Astrocyte of the cerebellum (primary cell): ENCODE measurements at regions not wholly inside any gene's neighbourhood (a gene's known extent, or its start where the extent isn't known, plus 50 kb on each side); places are given as distances from the start of the nearest gene placed in this dataset.
"Not testable (repeated sequence)": the region's sequence is repeated elsewhere in the genome, so short reads cannot be mapped to it uniquely, and the experiment has no call there.

Experiments
- DNase-seq: peaks from one replicate; pipeline ENCODE4 v3.0.0-alpha.2; 2011; ENCODE audit warnings: low read depth
- H3K4me3 ChIP-seq: 2 replicates; pipeline ENCODE4 v1.5.1; 2011; ENCODE audit warnings: mild to moderate bottlenecking, low read depth, low read length, moderate library complexity
- CTCF ChIP-seq: IDR thresholded peaks from 2 replicates; pipeline ENCODE4 v1.5.1; 2012; ENCODE audit warnings: low read length, low read depth, moderate library complexity, mild to moderate bottlenecking; ENCODE audit errors: missing control alignments
- in situ Hi-C: cut with HindIII; loops from 2 replicates; pipeline ENCODE4 v1.10.0; 2017; ENCODE audit warnings: low sequenced_read_pairs

DNA sequence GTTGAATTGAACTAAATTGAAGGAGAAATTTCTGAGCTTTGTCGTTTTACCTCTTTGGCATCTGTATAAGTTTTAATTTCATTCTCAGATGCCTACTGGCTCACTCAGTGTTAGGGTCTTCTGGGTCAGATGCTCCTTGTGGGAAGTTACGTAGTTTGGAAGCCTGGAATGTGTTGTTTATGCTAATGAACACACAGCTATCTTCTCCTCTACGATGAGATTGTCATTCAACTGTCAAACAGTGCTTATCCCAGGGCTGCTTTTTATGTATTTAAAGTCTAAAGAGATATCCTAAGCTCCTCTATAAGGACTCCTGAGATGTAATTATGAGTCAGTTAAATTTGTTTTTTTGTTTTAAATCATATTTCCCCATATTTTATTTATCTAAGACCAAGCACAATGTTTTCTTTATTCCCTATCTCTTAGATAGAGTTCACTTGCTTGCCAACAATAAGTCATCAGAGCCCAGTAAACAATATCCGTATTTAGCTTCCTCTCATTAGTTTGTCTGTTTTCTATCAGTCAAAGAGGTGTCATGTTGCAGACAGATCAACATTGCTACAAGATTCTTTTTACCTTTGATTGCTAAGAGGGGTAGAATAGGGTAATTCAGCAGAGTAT is 368.0 kb upstream of the PDE3A start:
- TF ChIP-seq CTCF = no peak
- no peak overlapping the region for H3K4me3 ChIP-seq
- in situ Hi-C loops = no loop called here
- DNase-seq = no peak

- in situ Hi-C loops = no loop called here
- no peak for TF ChIP-seq CTCF
- DNase-seq = no peak
- no peak overlapping the region for H3K4me3 ChIP-seq
Measured at GRCh38 chr12:20003252-20003651, 365.1 kb upstream of the PDE3A start.

DNA sequence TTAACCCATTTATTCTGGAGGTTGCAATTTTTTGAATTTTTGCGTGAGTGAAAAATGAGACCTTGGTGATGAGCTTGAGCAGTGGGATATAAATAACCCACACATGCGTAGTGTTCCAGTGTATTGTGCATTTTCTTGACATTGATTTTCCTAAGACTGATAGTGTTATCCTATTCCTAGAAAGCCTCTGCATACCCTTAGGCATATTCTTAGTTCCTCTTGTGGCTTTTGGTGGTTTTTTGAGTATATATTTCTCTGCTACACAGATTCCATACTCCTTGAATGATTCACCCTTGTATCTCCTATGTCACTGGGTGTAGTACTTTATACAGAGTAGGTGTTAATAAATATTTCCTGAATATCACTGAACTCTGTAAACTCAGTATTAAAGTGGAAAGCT is 363.4 kb upstream of the PDE3A start:
- no peak for TF ChIP-seq CTCF
- in situ Hi-C loops = no loop called here
- no peak overlapping the region for H3K4me3 ChIP-seq
- no peak for DNase-seq

GRCh38 chr12:20006871-20007730 is 361.2 kb upstream of the PDE3A start:
- no peak for DNase-seq
- no peak overlapping the region for H3K4me3 ChIP-seq
- TF ChIP-seq CTCF = no peak
- in situ Hi-C loops = no loop called here

GRCh38 chr12:20009965-20010364 is 358.4 kb upstream of the PDE3A start:
- DNase-seq, H3K4me3 ChIP-seq, in situ Hi-C loops: not testable (repeated sequence)

- TF ChIP-seq CTCF = no peak
- DNase-seq = peak; percentile 32
- no peak overlapping the region for H3K4me3 ChIP-seq
- in situ Hi-C loops = no loop called here
Measured at GRCh38 chr12:20011200-20011599, 357.1 kb upstream of the PDE3A start.

GRCh38 chr12:20017802-20018201 is 350.5 kb upstream of the PDE3A start:
- in situ Hi-C loops = no loop called here
- no peak for TF ChIP-seq CTCF
- H3K4me3 ChIP-seq = no peak overlapping the region
- no peak for DNase-seq
